ENCODE measurements at regions not wholly inside any gene's neighbourhood (a gene's known extent, or its start where the extent isn't known, plus 50 kb on each side); places are given as distances from the start of the nearest gene placed in this dataset.
"Not testable (repeated sequence)": the region's sequence is repeated elsewhere in the genome, so short reads cannot be mapped to it uniquely, and the experiment has no call there.

GRCh38 chr1:143839182-143839581, 132.6 kb downstream of the FAM72C start:
- DNase-seq = not testable (repeated sequence)

- not testable (repeated sequence) for DNase-seq
Measured at GRCh38 chr1:143838598-143838929, 133.2 kb downstream of the FAM72C start.

GRCh38 chr1:143837924-143838597, 133.7 kb downstream of the FAM72C start:
- DNase-seq = not testable (repeated sequence)

GRCh38 chr1:143833376-143833775, 138.4 kb downstream of the FAM72C start:
- DNase-seq = not testable (repeated sequence)

- not testable (repeated sequence) for DNase-seq
Measured at GRCh38 chr1:143832379-143832716, 139.4 kb downstream of the FAM72C start.

GRCh38 chr1:143831479-143832378, 140.1 kb downstream of the FAM72C start:
- not testable (repeated sequence) for DNase-seq

GRCh38 chr1:143826162-143826561, 145.6 kb downstream of the FAM72C start:
- DNase-seq = not testable (repeated sequence)

- DNase-seq = not testable (repeated sequence)
Measured at GRCh38 chr1:143824266-143824665, 147.5 kb downstream of the FAM72C start.

- not testable (repeated sequence) for DNase-seq
Measured at GRCh38 chr1:143820058-143820457, 151.7 kb downstream of the FAM72C start.

- not testable (repeated sequence) for DNase-seq
Measured at GRCh38 chr1:143816369-143816768, 155.4 kb downstream of the FAM72C start.

GRCh38 chr1:143805374-143805773, 166.4 kb downstream of the FAM72C start:
- not testable (repeated sequence) for DNase-seq

- not testable (repeated sequence) for DNase-seq
Measured at GRCh38 chr1:143804707-143805356, 167.0 kb downstream of the FAM72C start.

GRCh38 chr1:143803927-143804411, 167.8 kb downstream of the FAM72C start:
- not testable (repeated sequence) for DNase-seq

- not testable (repeated sequence) for DNase-seq
Measured at GRCh38 chr1:143803095-143803494, 168.7 kb downstream of the FAM72C start.

GRCh38 chr1:143799568-143800187, 172.1 kb downstream of the FAM72C start:
- not testable (repeated sequence) for DNase-seq

- not testable (repeated sequence) for DNase-seq
Measured at GRCh38 chr1:143796369-143796768, 175.4 kb downstream of the FAM72C start.

GRCh38 chr1:143792047-143792937, 179.5 kb downstream of the FAM72C start:
- not testable (repeated sequence) for DNase-seq

GRCh38 chr1:143786381-143786780, 185.4 kb downstream of the FAM72C start:
- not testable (repeated sequence) for DNase-seq

GRCh38 chr1:143785883-143786282, 185.9 kb downstream of the FAM72C start:
- DNase-seq = not testable (repeated sequence)

- DNase-seq = not testable (repeated sequence)
Measured at GRCh38 chr1:143784239-143784882, 187.4 kb downstream of the FAM72C start.

- DNase-seq = not testable (repeated sequence)
Measured at GRCh38 chr1:143778178-143778577, 193.6 kb downstream of the FAM72C start.

Measured in activated CD4-positive, CD25-positive, alpha-beta regulatory T cell treated with anti-CD3 and anti-CD28 coated beads, Interleukin-2, amount 50 U/mL, for 72 hours (primary cell).